T-helper 1 cell treated with Interleukin-12 subunit alpha and Interleukin-12 subunit beta and Interleukin-4 antibody, amounts not matched to agents 30 μg/mL and 1 μg/mL, for 36 hours (primary cell): ENCODE measurements at regions not wholly inside any gene's neighbourhood (a gene's known extent, or its start where the extent isn't known, plus 50 kb on each side); places are given as distances from the start of the nearest gene placed in this dataset.

Experiments used
- H3K27ac Mint-ChIP-seq: one replicate; pipeline ENCODE4 v1.8.0; 2021; ENCODE audit warnings: mild to moderate bottlenecking, mixed read lengths
- H3K27me3 Mint-ChIP-seq: one replicate; pipeline ENCODE4 v1.8.0; 2021; ENCODE audit warnings: low read depth, mixed read lengths
- H3K36me3 Mint-ChIP-seq: one replicate; pipeline ENCODE4 v1.8.0; 2021; ENCODE audit warnings: low read depth, mixed read lengths
- H3K4me1 Mint-ChIP-seq: one replicate; pipeline ENCODE4 v1.8.0; 2021; ENCODE audit warnings: low read depth, mixed read lengths
- H3K4me3 Mint-ChIP-seq: one replicate; pipeline ENCODE4 v1.8.0; 2021; ENCODE audit warnings: mild to moderate bottlenecking, moderate library complexity, mixed read lengths
- H3K9me3 Mint-ChIP-seq: one replicate; pipeline ENCODE4 v1.8.0; 2021; ENCODE audit warnings: mixed read lengths

DNA sequence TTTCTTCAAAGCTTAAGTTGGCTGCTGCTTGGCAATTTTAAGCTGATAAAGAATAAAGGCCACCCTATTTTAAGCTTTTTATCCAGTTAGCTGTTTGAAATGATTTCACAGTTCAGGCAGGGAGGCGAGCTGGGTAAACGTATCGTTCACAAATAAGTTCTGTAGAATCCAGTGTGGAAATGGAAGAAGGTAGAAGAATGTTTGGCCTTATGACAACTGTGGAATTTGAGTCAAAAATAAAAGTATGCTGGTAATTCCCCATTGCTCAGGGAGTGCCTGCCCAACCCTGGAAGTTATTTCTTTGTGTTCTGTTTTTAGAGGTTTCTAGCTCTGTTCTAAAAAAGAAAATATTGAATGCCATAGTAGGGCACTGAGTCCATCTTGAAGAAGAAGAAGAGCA is 113.1 kb downstream of the ARL4A start:
- no peak overlapping the region for H3K4me3 Mint-ChIP-seq
- no peaks in the 10 kb centered on the region for H3K4me1 Mint-ChIP-seq
- H3K27ac Mint-ChIP-seq, result no peak overlapping the region
- H3K27me3 Mint-ChIP-seq, result peaks cover 14% of the 10 kb centered on the region
- no peaks in the 10 kb centered on the region for H3K36me3 Mint-ChIP-seq
- no peaks in the 10 kb centered on the region for H3K9me3 Mint-ChIP-seq

- no peaks in the 10 kb centered on the region for H3K9me3 Mint-ChIP-seq
Measured at GRCh38 chr7:12801107-12801506, 113.7 kb downstream of the ARL4A start.

DNA sequence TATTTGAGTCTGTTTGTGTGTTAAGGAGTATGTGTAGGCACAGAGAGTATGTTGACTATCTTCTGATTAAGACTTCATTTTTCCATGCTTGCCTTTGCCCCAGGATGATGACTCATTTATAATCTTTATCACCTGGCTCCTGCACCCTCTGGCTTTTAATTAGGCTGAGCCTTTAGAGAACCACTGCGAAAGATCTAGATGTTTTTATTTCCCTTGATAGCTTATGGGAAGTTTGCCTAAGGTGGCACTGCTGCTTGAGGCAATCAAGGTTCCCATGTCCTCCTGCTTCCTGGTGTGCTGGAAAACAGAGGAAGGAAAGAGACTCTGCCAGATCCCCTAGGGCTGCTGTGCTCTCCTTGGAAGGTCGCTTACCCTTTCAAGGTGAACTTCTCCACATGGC is 114.6 kb downstream of the ARL4A start:
- Mint-ChIP-seq H3K4me3 (no peak overlapping the region), H3K36me3 (no peaks in the 10 kb centered on the region), H3K9me3 (no peaks in the 10 kb centered on the region), H3K27ac (no peak overlapping the region), H3K27me3 (peaks cover 14% of the 10 kb centered on the region), H3K4me1 (no peaks in the 10 kb centered on the region)

More at GRCh38 chr7:12801107-12801506, 113.7 kb downstream of the ARL4A start:
- H3K27me3 Mint-ChIP-seq, result peaks cover 14% of the 10 kb centered on the region
- no peaks in the 10 kb centered on the region for H3K4me1 Mint-ChIP-seq
- no peak overlapping the region for H3K27ac Mint-ChIP-seq
- no peak overlapping the region for H3K4me3 Mint-ChIP-seq
- no peaks in the 10 kb centered on the region for H3K36me3 Mint-ChIP-seq

- H3K36me3 Mint-ChIP-seq, result no peaks in the 10 kb centered on the region
- H3K27me3 Mint-ChIP-seq, result peaks cover 14% of the 10 kb centered on the region
- no peak overlapping the region for H3K27ac Mint-ChIP-seq
- H3K4me1 Mint-ChIP-seq, result no peaks in the 10 kb centered on the region
- no peaks in the 10 kb centered on the region for H3K9me3 Mint-ChIP-seq
- no peak overlapping the region for H3K4me3 Mint-ChIP-seq
Measured at GRCh38 chr7:12803542-12803941, 116.1 kb downstream of the ARL4A start.

DNA sequence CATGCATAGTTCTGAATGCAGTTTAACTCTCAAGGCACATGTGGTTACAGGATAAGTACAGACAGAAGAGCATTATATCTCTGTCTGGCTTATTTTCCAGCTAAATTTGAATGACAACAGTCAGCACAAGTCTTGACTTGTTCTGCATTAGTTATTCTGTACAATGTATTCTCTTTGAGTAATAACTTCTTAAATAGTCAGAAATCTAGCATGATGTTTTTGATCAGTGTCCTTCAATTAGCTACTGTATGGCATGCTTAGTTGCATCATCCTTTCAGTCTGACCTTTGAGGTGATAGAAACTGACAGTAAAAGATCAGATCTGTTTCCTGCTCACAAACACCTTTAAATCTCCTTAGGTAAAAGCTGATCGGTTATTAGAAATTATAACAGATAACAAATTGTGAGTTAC is 118.1 kb downstream of the ARL4A start:
- no peaks in the 10 kb centered on the region for H3K4me1 Mint-ChIP-seq
- no peak overlapping the region for H3K4me3 Mint-ChIP-seq
- H3K9me3 Mint-ChIP-seq, result no peaks in the 10 kb centered on the region
- peaks cover 10% of the 10 kb centered on the region for H3K27me3 Mint-ChIP-seq
- no peaks in the 10 kb centered on the region for H3K36me3 Mint-ChIP-seq
- H3K27ac Mint-ChIP-seq, result no peak overlapping the region

DNA sequence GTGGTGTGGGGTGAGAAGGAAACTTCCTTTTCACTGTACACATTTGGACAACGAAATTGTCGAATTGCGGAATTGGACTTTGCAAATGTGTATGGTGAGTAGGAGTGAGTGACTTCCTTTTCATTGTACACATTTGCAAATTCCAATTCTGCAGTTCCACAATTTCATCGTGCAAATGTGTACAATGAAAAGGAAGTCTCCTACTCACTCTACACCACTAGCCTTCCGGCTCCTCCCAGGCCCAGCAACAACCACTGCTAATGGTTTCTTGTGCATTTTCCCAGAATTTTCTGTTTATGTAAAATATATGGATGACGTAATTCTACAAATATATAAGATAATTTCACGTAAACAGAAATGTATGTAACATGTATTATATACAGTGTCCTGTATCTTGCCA is 118.5 kb downstream of the ARL4A start:
- Mint-ChIP-seq H3K4me3 (no peak overlapping the region), H3K4me1 (no peaks in the 10 kb centered on the region)

GRCh38 chr7:12809476-12809875 is 122.0 kb downstream of the ARL4A start:
- Mint-ChIP-seq H3K4me1 (no peaks in the 10 kb centered on the region), H3K9me3 (no peaks in the 10 kb centered on the region), H3K27me3 (no peaks in the 10 kb centered on the region), H3K4me3 (no peak overlapping the region), H3K27ac (no peak overlapping the region), H3K36me3 (no peaks in the 10 kb centered on the region)

More for the DNA sequence above, 118.5 kb downstream of the ARL4A start:
- no peak overlapping the region for H3K27ac Mint-ChIP-seq
- no peaks in the 10 kb centered on the region for H3K9me3 Mint-ChIP-seq
- peaks cover 8% of the 10 kb centered on the region for H3K27me3 Mint-ChIP-seq
- no peaks in the 10 kb centered on the region for H3K36me3 Mint-ChIP-seq

DNA sequence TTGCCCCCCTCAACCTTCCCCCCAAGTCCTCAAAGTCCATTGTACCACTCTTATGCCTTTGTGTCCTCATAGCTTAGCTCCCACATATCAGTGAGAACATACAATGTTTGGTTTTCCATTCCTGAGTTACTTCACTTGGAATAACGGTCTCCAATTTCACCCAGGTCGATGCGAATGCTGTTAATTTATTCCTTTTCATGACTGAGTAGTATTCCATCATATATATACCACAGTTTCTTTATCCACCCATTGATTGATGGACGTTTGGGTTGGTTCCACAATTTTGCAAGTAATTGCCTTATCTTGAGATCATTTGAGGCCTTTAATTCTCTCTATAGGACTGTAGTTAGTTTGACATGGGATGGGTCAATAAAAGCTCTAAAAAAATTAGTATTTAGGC is 124.7 kb downstream of the ARL4A start:
- H3K9me3 Mint-ChIP-seq, result no peaks in the 10 kb centered on the region
- H3K27ac Mint-ChIP-seq, result no peak overlapping the region
- no peaks in the 10 kb centered on the region for H3K4me1 Mint-ChIP-seq
- H3K4me3 Mint-ChIP-seq, result no peak overlapping the region
- no peaks in the 10 kb centered on the region for H3K27me3 Mint-ChIP-seq
- no peaks in the 10 kb centered on the region for H3K36me3 Mint-ChIP-seq

DNA sequence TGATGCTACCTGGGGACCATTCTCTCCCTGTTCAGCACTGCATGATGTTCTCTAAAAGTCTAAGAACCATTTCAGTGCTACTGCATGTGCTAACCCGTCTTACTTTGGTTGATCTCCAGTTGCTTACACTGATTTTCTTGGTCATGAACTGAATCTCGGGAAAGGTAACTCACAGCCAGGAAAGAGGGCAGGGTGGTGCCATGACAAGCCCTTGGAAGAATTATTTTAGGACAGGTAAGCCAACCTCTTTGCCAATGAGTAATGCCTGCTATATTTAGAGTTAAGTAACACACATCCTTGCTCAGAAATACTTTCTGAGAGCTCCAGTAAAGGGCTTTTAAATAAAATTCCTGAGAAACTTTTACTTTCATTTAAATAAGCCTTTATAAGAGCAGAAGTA is 126.7 kb downstream of the ARL4A start:
- H3K36me3 Mint-ChIP-seq, result no peaks in the 10 kb centered on the region
- H3K27ac Mint-ChIP-seq, result no peak overlapping the region
- no peaks in the 10 kb centered on the region for H3K4me1 Mint-ChIP-seq
- peaks cover 3% of the 10 kb centered on the region for H3K27me3 Mint-ChIP-seq
- H3K9me3 Mint-ChIP-seq, result no peaks in the 10 kb centered on the region
- H3K4me3 Mint-ChIP-seq, result no peak overlapping the region

- H3K27ac Mint-ChIP-seq, result no peak overlapping the region
- no peak overlapping the region for H3K4me3 Mint-ChIP-seq
- peaks cover 3% of the 10 kb centered on the region for H3K27me3 Mint-ChIP-seq
- H3K9me3 Mint-ChIP-seq, result no peaks in the 10 kb centered on the region
- H3K36me3 Mint-ChIP-seq, result no peaks in the 10 kb centered on the region
- H3K4me1 Mint-ChIP-seq, result no peaks in the 10 kb centered on the region
Measured at GRCh38 chr7:12814828-12815227, 127.4 kb downstream of the ARL4A start.

- Mint-ChIP-seq H3K9me3 (no peaks in the 10 kb centered on the region), H3K27ac (no peak overlapping the region), H3K4me1 (no peaks in the 10 kb centered on the region), H3K27me3 (peaks cover 7% of the 10 kb centered on the region), H3K4me3 (no peak overlapping the region), H3K36me3 (no peaks in the 10 kb centered on the region)
Measured at GRCh38 chr7:12815426-12815825, 128.0 kb downstream of the ARL4A start.

GRCh38 chr7:12815871-12816270 is 128.4 kb downstream of the ARL4A start:
- no peak overlapping the region for H3K27ac Mint-ChIP-seq
- no peaks in the 10 kb centered on the region for H3K4me1 Mint-ChIP-seq
- H3K9me3 Mint-ChIP-seq, result no peaks in the 10 kb centered on the region
- peaks cover 7% of the 10 kb centered on the region for H3K27me3 Mint-ChIP-seq
- H3K36me3 Mint-ChIP-seq, result no peaks in the 10 kb centered on the region
- no peak overlapping the region for H3K4me3 Mint-ChIP-seq

- no peak overlapping the region for H3K27ac Mint-ChIP-seq
- no peaks in the 10 kb centered on the region for H3K9me3 Mint-ChIP-seq
- no peaks in the 10 kb centered on the region for H3K4me1 Mint-ChIP-seq
- no peak overlapping the region for H3K4me3 Mint-ChIP-seq
- H3K36me3 Mint-ChIP-seq, result no peaks in the 10 kb centered on the region
- peaks cover 7% of the 10 kb centered on the region for H3K27me3 Mint-ChIP-seq
Measured at GRCh38 chr7:12820777-12821176, 133.3 kb downstream of the ARL4A start.

DNA sequence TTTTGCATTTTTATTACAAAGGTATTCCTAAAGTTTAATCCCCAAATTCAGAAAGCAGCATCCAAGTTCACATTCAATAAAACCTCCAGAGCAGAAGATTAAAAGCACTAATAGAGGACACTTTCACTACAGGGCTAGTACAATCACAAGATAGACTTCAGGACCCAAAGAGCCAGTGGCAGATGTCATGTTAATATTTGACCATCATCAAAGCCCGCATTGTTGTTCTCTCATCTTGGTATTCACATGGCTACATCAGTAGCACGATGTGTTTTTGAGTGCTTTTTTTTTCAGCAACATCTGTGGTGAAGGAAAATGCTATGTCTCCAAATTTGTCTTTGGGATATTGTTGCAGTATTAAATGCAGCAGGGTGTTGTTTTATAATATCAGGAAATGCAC is 134.3 kb downstream of the ARL4A start:
- H3K36me3 Mint-ChIP-seq, result no peaks in the 10 kb centered on the region
- H3K27me3 Mint-ChIP-seq, result peaks cover 7% of the 10 kb centered on the region
- H3K27ac Mint-ChIP-seq, result no peak overlapping the region
- no peak overlapping the region for H3K4me3 Mint-ChIP-seq
- no peaks in the 10 kb centered on the region for H3K4me1 Mint-ChIP-seq
- H3K9me3 Mint-ChIP-seq, result no peaks in the 10 kb centered on the region

DNA sequence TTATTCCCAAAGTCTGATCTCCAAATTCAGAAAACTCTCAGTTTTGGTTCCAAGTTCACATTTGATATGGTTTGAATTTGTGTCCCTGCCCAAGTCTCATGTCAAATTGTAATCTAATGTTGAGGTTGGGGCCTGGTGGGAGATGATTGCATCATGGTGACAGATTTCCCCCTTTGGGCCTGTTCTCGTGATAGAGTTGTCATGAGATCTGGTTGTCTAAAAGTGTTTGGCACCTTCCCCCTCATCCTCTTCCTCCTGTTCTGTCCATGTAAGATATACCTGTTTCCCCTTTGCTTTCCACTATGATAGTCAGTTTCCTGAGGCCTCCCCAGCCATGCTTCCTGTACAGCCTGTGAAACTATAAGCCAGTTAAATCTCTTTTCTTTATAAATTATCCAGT is 138.6 kb downstream of the ARL4A start:
- Mint-ChIP-seq H3K4me1 (no peaks in the 10 kb centered on the region), H3K27ac (no peak overlapping the region), H3K36me3 (no peaks in the 10 kb centered on the region), H3K4me3 (no peak overlapping the region), H3K9me3 (no peaks in the 10 kb centered on the region), H3K27me3 (no peaks in the 10 kb centered on the region)

DNA sequence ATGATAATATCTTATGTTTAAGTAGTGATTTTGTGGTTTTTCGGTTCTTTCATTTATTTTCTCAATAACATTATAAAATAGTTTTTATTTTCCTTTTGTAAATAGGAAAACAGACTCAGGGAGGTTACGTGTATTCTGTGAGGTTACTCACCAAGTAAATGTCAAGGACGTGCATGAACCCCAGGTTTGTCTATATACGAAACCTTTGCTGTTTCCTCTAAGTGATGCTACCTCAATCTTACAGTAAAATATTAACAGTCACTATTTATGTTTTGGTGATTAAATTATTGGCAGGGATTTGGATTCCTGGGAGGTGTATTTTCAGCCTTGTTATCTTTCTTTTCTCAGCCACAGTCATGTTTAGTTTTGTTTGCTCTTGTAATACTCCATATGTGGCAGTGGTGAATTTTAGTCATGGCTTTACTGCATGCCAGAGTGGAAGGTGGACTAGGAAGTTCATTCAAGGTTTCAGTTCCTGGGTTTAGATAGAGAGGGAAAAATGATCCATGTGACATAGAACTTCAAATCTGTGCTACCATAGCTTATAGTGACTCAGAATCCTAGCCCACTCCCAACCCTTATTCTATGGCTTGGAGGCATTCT is 139.9 kb downstream of the ARL4A start:
- no peaks in the 10 kb centered on the region for H3K4me1 Mint-ChIP-seq

More for the DNA sequence above, 139.9 kb downstream of the ARL4A start:
- H3K27me3 Mint-ChIP-seq, result no peaks in the 10 kb centered on the region
- no peak overlapping the region for H3K27ac Mint-ChIP-seq
- no peak overlapping the region for H3K4me3 Mint-ChIP-seq
- no peaks in the 10 kb centered on the region for H3K36me3 Mint-ChIP-seq
- no peaks in the 10 kb centered on the region for H3K9me3 Mint-ChIP-seq
